22Rv1 (cell line): ENCODE measurements at regions not wholly inside any gene's neighbourhood (a gene's known extent, or its start where the extent isn't known, plus 50 kb on each side); places are given as distances from the start of the nearest gene placed in this dataset.

Experiments used
- CTCF ChIP-seq: fragments of 450-650 bp; IDR thresholded peaks from 2 replicates; pipeline ENCODE4 v1.5.1; 2017; ENCODE audit warnings: mild to moderate bottlenecking
- ZFX ChIP-seq: fragments of 450-650 bp; IDR thresholded peaks from 2 replicates; pipeline ENCODE4 v1.6.1; 2017; ENCODE audit warnings: antibody characterized with exemption, borderline replicate concordance

GRCh38 chr6:28655164-28655563, 129.5 kb downstream of the GPX5 start:
- TF ChIP-seq CTCF (no peak), ZFX (no peak)
